IMR-90 (cell line): ENCODE measurements at regions not wholly inside any gene's neighbourhood (a gene's known extent, or its start where the extent isn't known, plus 50 kb on each side); places are given as distances from the start of the nearest gene placed in this dataset.

ENCODE experiments used
- CTCF ChIP-seq: conservative IDR thresholded peaks from 2 replicates; pipeline ENCODE4 v1.5.1; 2012; ENCODE audit warnings: mild to moderate bottlenecking, low read depth, low read length, improper control_type of control experiment
- POLR2A ChIP-seq: IDR thresholded peaks from 2 replicates; pipeline ENCODE4 v1.6.1; 2012; ENCODE audit warnings: mild to moderate bottlenecking, low read depth, low read length

- no peak for TF ChIP-seq POLR2A
- TF ChIP-seq CTCF: no peak
Measured at GRCh38 chr2:219864154-219864553, 236.7 kb downstream of the SLC4A3 start.
